Keratinocyte (primary cell): ENCODE measurements at regions not wholly inside any gene's neighbourhood (a gene's known extent, or its start where the extent isn't known, plus 50 kb on each side); places are given as distances from the start of the nearest gene placed in this dataset.

Experiments used
- DNase-seq: peaks from one replicate; pipeline ENCODE4 v3.0.0-alpha.2; 2011; ENCODE audit warnings: low read depth, missing footprints, low spot score
- FAIRE-seq: peaks from 2 replicates; lab custom pipeline; 2011; peaks lifted over from hg19 to GRCh38; lab: Jason Lieb, UNC
- H2AFZ ChIP-seq: 2 replicates; pipeline ENCODE4 v1.6.0; 2012; ENCODE audit warnings: low read length, control low read depth, inconsistent platforms; ENCODE audit not compliant: control insufficient read depth
- H3K27ac ChIP-seq: 2 replicates; pipeline ENCODE4 v1.5.1; 2011; ENCODE audit warnings: low read length; ENCODE audit not compliant: control insufficient read depth, insufficient read depth
- H3K27me3 ChIP-seq: 3 replicates; pipeline ENCODE4 v1.6.0; 2011; ENCODE audit warnings: low read length; ENCODE audit not compliant: control insufficient read depth, insufficient read depth; ENCODE audit errors: extremely low read depth
- H3K36me3 ChIP-seq, 2 experiments: 2 replicates in 1 of 2; 3 replicates in 1 of 2; pipeline ENCODE4 v1.5.1; 2011; ENCODE audit warnings: low read length in 2 of 2, mild to moderate bottlenecking in 1 of 2; ENCODE audit not compliant: control insufficient read depth in 2 of 2, insufficient read depth in 2 of 2; ENCODE audit errors: extremely low read depth in 1 of 2
- H3K4me1 ChIP-seq: 3 replicates; pipeline ENCODE4 v1.5.1; 2011; ENCODE audit warnings: low read length; ENCODE audit not compliant: control insufficient read depth, insufficient read depth; ENCODE audit errors: extremely low read depth
- H3K4me2 ChIP-seq: 3 replicates; pipeline ENCODE4 v1.6.0; 2011; ENCODE audit warnings: low read depth, low read length; ENCODE audit not compliant: control insufficient read depth, insufficient read depth; ENCODE audit errors: extremely low read depth
- H3K4me3 ChIP-seq, 3 experiments: fragments of 200-600 bp in 1 of 3; sonication (generic) in 1 of 3; 2 replicates in 2 of 3; 3 replicates in 1 of 3; pipeline ENCODE4 v1.5.1; 2011 to 2016; ENCODE audit warnings: low read length in 3 of 3, mild to moderate bottlenecking in 3 of 3, control low read depth in 2 of 3, inconsistent platforms in 1 of 3, low read depth in 1 of 3, mixed read lengths in 1 of 3, mixed run types in 1 of 3, moderate library complexity in 1 of 3; ENCODE audit not compliant: control insufficient read depth in 2 of 3, insufficient read depth in 2 of 3; ENCODE audit errors: extremely low read depth in 1 of 3
- H3K79me2 ChIP-seq: 2 replicates; pipeline ENCODE4 v1.6.0; 2012; ENCODE audit warnings: low read length; ENCODE audit not compliant: control insufficient read depth, insufficient read depth
- H3K9ac ChIP-seq: 3 replicates; pipeline ENCODE4 v1.6.0; 2011; ENCODE audit warnings: low read length; ENCODE audit not compliant: control insufficient read depth, insufficient read depth; ENCODE audit errors: extremely low read depth
- H3K9me1 ChIP-seq: 3 replicates; pipeline ENCODE4 v1.6.0; 2011; ENCODE audit warnings: low read length; ENCODE audit not compliant: control insufficient read depth, insufficient read depth; ENCODE audit errors: extremely low read depth
- H3K9me3 ChIP-seq: 2 replicates; pipeline ENCODE4 v1.5.1; 2012; ENCODE audit warnings: low read depth, low read length; ENCODE audit not compliant: control insufficient read depth
- H4K20me1 ChIP-seq: 3 replicates; pipeline ENCODE4 v1.6.0; 2011; ENCODE audit warnings: low read length; ENCODE audit not compliant: control insufficient read depth, insufficient read depth; ENCODE audit errors: extremely low read depth
- CTCF ChIP-seq, 3 experiments: IDR thresholded peaks in 1 of 3; conservative IDR thresholded peaks in 1 of 3; optimal IDR thresholded peaks in 1 of 3; 2 replicates in 2 of 3; 3 replicates in 1 of 3; pipeline versions ENCODE3 to v1.5.1; 2011; ENCODE audit warnings: low read length in 3 of 3, mild to moderate bottlenecking in 3 of 3, moderate library complexity in 2 of 3, control low read depth in 1 of 3, inconsistent platforms in 1 of 3; ENCODE audit not compliant: insufficient read depth in 2 of 3; ENCODE audit errors: extremely low read depth in 1 of 3
- EZH2 ChIP-seq: IDR thresholded peaks from one replicate; pipeline ENCODE4 v1.6.1; 2012; ENCODE audit warnings: inconsistent platforms, mild to moderate bottlenecking, low read length, moderate library complexity
- dilution Hi-C: fragments of 300-500 bp; cut with MboI; formaldehyde crosslinking; loops from one replicate; pipeline ENCODE4 v1.7.0; 2020; ENCODE audit warnings: low sequenced_read_pairs; ENCODE audit not compliant: extremely low pct_ligation_motif_present

DNA sequence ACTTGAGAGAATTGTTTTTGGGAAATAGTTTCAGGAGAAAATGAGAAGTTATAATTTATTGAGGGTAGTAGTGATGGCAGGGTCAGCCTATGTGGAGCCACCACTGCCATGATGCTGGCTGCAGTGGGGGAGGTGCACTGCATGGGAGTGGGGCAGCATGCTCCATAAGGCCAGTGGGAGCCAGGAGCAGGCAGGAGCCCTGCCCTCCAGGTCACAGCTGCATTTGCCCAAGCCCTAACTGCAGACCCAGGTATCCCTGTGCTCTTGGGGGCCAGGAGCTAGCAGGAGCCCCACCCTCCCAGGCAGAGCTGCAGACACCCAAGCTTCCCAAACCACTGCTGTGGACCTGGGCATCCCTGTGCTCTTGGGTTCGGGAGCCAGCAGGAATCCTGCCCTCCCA is 757.3 kb upstream of the CRIM1 start:
- H3K4me2 ChIP-seq, result no peak overlapping the region
- no peak overlapping the region for H3K27ac ChIP-seq
- DNase-seq (no peak), FAIRE-seq (no peak)
- no peaks in the 10 kb centered on the region for H3K9me3 ChIP-seq
- no peaks in the 10 kb centered on the region for H3K27me3 ChIP-seq
- no peaks in the 10 kb centered on the region for H3K36me3 ChIP-seq
- H3K9me1 ChIP-seq, result no peaks in the 10 kb centered on the region
- no peak overlapping the region for H3K4me3 ChIP-seq
- dilution Hi-C loops, result no loop called here
- no peaks in the 10 kb centered on the region for H3K79me2 ChIP-seq
- no peaks in the 10 kb centered on the region for H4K20me1 ChIP-seq
- H2AFZ ChIP-seq, result no peak overlapping the region
- no peak overlapping the region for H3K9ac ChIP-seq
- TF ChIP-seq CTCF (optimal IDR thresholded peaks at IDR 0.05 in 1 of 3, IDR thresholded peaks at IDR 0.05 in 1 of 3, conservative IDR thresholded peaks at IDR 0.05 in 1 of 3; ENCODE audit: extremely low read depth in 1 of 3, insufficient read depth in 2 of 3, low read length in 3 of 3), result no peak
- H3K4me1 ChIP-seq, result no peaks in the 10 kb centered on the region

DNA sequence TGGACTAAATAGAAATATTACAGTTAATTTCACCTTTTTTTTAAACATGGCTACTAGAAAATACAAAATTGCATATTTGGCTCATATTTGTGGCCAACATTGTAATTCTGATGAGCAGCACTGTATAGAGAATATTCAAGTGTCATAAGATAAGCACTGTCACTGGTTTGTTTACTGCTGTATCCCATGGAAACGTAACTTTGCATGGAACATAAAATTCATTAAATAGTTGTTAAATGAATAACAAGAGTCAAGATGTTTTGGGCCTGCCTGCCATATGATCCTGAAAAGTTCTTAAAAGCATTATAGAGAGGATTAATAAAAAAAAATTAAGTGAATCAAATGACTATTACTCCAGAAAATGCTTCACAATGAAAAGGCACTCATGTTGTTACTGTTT is 763.7 kb upstream of the CRIM1 start:
- H4K20me1 ChIP-seq, result no peaks in the 10 kb centered on the region
- H3K27ac ChIP-seq, result no peak overlapping the region
- no peaks in the 10 kb centered on the region for H3K4me1 ChIP-seq
- H3K79me2 ChIP-seq, result no peaks in the 10 kb centered on the region
- no peak overlapping the region for H3K4me2 ChIP-seq
- no peak overlapping the region for H3K4me3 ChIP-seq
- no peaks in the 10 kb centered on the region for H3K36me3 ChIP-seq
- FAIRE-seq, result no peak
- no peak for DNase-seq
- no peaks in the 10 kb centered on the region for H3K9me1 ChIP-seq
- H3K9me3 ChIP-seq, result no peaks in the 10 kb centered on the region
- dilution Hi-C loops, result no loop called here
- H2AFZ ChIP-seq, result no peak overlapping the region
- no peaks in the 10 kb centered on the region for H3K27me3 ChIP-seq
- no peak overlapping the region for H3K9ac ChIP-seq
- TF ChIP-seq CTCF (optimal IDR thresholded peaks at IDR 0.05 in 1 of 3, IDR thresholded peaks at IDR 0.05 in 1 of 3, conservative IDR thresholded peaks at IDR 0.05 in 1 of 3; ENCODE audit: extremely low read depth in 1 of 3, insufficient read depth in 2 of 3, low read length in 3 of 3) (no peak), EZH2 (no peak)
